PC-9 (cell line): ENCODE measurements at regions not wholly inside any gene's neighbourhood (a gene's known extent, or its start where the extent isn't known, plus 50 kb on each side); places are given as distances from the start of the nearest gene placed in this dataset.
A peak's percentile ranks its signal among the peaks of the same experiment; 100 is the strongest.

Source experiments
- BruUV-seq: library from RNA; stranded (reverse); fragments of 400-500 nt; replicated peaks from 2 replicates; lab custom pipeline; 2021; lab: Mats Ljungman, UMichigan
- CTCF ChIA-PET: fragments of 300-600 bp; sonication (Branson Sonifier 250); formaldehyde crosslinking; loops from one replicate; lab custom pipeline; 2022; ENCODE audit warnings: antibody characterized with exemption; lab: Charles Lee
- POLR2A ChIA-PET: fragments of 300-600 bp; sonication (Branson Sonifier 250); formaldehyde crosslinking; loops from one replicate; lab custom pipeline; 2022; ENCODE audit warnings: antibody characterized with exemption; ENCODE audit not compliant: unreplicated experiment; lab: Charles Lee
- DNase-seq, 2 experiments: peaks; one replicate each; pipeline versions ENCODE4 v3.0.0 to v3.0.0-alpha.2; 2015 to 2022; ENCODE audit warnings: mixed read lengths in 1 of 2
- H2AFZ ChIP-seq: fragments of 200-600 bp; sonication (generic); 2 replicates; pipeline ENCODE4 v1.8.1; 2017; ENCODE audit warnings: antibody characterized with exemption
- H3F3A ChIP-seq: fragments of 200-600 bp; sonication (generic); 2 replicates; pipeline ENCODE4 v1.8.1; 2017; ENCODE audit warnings: antibody characterized with exemption, mild to moderate bottlenecking, low read depth; ENCODE audit not compliant: insufficient read depth
- H3K27ac ChIP-seq: fragments of 200-600 bp; sonication (generic); 2 replicates; pipeline ENCODE4 v1.6.1; 2016; ENCODE audit warnings: mixed run types
- H3K27me3 ChIP-seq: fragments of 200-600 bp; sonication (generic); 2 replicates; pipeline ENCODE4 v1.6.1; 2016; ENCODE audit warnings: low read depth, mixed run types; ENCODE audit not compliant: insufficient read depth
- H3K36me3 ChIP-seq: fragments of 200-600 bp; sonication (generic); 2 replicates; pipeline ENCODE4 v1.6.1; 2016; ENCODE audit warnings: low read depth, mixed run types
- H3K4me1 ChIP-seq: fragments of 200-600 bp; sonication (generic); replicated peaks from 2 replicates; pipeline ENCODE4 v1.6.1; 2016; ENCODE audit warnings: mixed run types; ENCODE audit not compliant: insufficient read depth
- H3K4me2 ChIP-seq: fragments of 200-600 bp; sonication (generic); 2 replicates; pipeline ENCODE4 v1.6.1; 2017; ENCODE audit warnings: mixed run types
- H3K4me3 ChIP-seq: fragments of 200-600 bp; sonication (generic); 2 replicates; pipeline ENCODE4 v1.6.1; 2016; ENCODE audit warnings: mixed run types
- H3K79me2 ChIP-seq: fragments of 200-600 bp; sonication (generic); 2 replicates; pipeline ENCODE4 v1.6.1; 2017; ENCODE audit warnings: low read depth, mixed run types
- H3K9me2 ChIP-seq: fragments of 200-600 bp; sonication (generic); 2 replicates; pipeline ENCODE4 v1.8.1; 2017; ENCODE audit warnings: mild to moderate bottlenecking; ENCODE audit not compliant: insufficient read depth
- H3K9me3 ChIP-seq: fragments of 200-600 bp; sonication (generic); 2 replicates; pipeline ENCODE4 v1.8.1; 2016; ENCODE audit warnings: low read depth; ENCODE audit not compliant: insufficient read depth
- H4K20me1 ChIP-seq: fragments of 200-600 bp; sonication (generic); 2 replicates; pipeline ENCODE4 v1.8.1; 2017; ENCODE audit not compliant: insufficient read depth
- CTCF ChIP-seq: fragments of 200-600 bp; sonication (generic); conservative IDR thresholded peaks from 2 replicates; pipeline ENCODE4 v1.6.1; 2017; ENCODE audit warnings: mixed run types, antibody characterized with exemption, mild to moderate bottlenecking, moderate library complexity
- EZH2 ChIP-seq: fragments of 200-600 bp; sonication (generic); IDR thresholded peaks from 2 replicates; pipeline ENCODE4 v1.8.0; 2017; ENCODE audit warnings: antibody characterized with exemption, low read depth
- intact Hi-C: fragments of 100-400 bp; cut with micrococcal nuclease; formaldehyde crosslinking; loops from one replicate; pipeline ENCODE4 v1.10.0; 2022; ENCODE audit not compliant: unreplicated experiment

GRCh38 chr16:17635183-17635582 lies 164.4 kb upstream of the XYLT1 start:
- Histone ChIP-seq H3K79me2 (no peaks in the 10 kb centered on the region), H3K27me3 (no peaks in the 10 kb centered on the region), H3K9me2 (no peaks in the 10 kb centered on the region), H3K4me1 (no peaks in the 10 kb centered on the region), H4K20me1 (no peaks in the 10 kb centered on the region), H3K9me3 (no peaks in the 10 kb centered on the region), H3F3A (no peaks in the 10 kb centered on the region), H3K36me3 (no peaks in the 10 kb centered on the region), H3K4me2 (no peak overlapping the region), H2AFZ (no peak overlapping the region), H3K27ac (no peak overlapping the region), H3K4me3 (no peak overlapping the region)
- DNase-seq, result no peak
- no peak for TF ChIP-seq EZH2
- no peak for TF ChIP-seq CTCF
- intact Hi-C loops, result no loop called here
- BruUV-seq, result no TSS peak
- ChIA-PET POLR2A (no interaction called here), CTCF (no interaction called here)

- H2AFZ ChIP-seq, result no peak overlapping the region
- H4K20me1 ChIP-seq, result no peaks in the 10 kb centered on the region
- H3K27ac ChIP-seq, result no peak overlapping the region
- H3K4me2 ChIP-seq, result no peak overlapping the region
- TF ChIP-seq CTCF (no peak), EZH2 (no peak)
- intact Hi-C loops, result no loop called here
- H3K4me1 ChIP-seq, result no peaks in the 10 kb centered on the region
- DNase-seq, result peak in 1 of 2 experiments; percentile 47
- no peaks in the 10 kb centered on the region for H3K36me3 ChIP-seq
- ChIA-PET POLR2A (interaction anchor here (0.6 kb wide), 1 partner anchor 38 kb away, joined by 6 read pairs; no protein-coding TSS in a partner anchor), CTCF (no interaction called here)
- no peaks in the 10 kb centered on the region for H3K9me2 ChIP-seq
- no TSS peak for BruUV-seq
- no peaks in the 10 kb centered on the region for H3F3A ChIP-seq
- no peaks in the 10 kb centered on the region for H3K27me3 ChIP-seq
- H3K4me3 ChIP-seq, result no peak overlapping the region
- no peaks in the 10 kb centered on the region for H3K9me3 ChIP-seq
- no peaks in the 10 kb centered on the region for H3K79me2 ChIP-seq
Measured at GRCh38 chr16:17633181-17633951, 162.6 kb upstream of the XYLT1 start.

- Histone ChIP-seq H3F3A (no peaks in the 10 kb centered on the region), H3K27me3 (no peaks in the 10 kb centered on the region), H4K20me1 (no peaks in the 10 kb centered on the region), H3K9me2 (no peaks in the 10 kb centered on the region), H3K79me2 (no peaks in the 10 kb centered on the region), H3K9me3 (no peaks in the 10 kb centered on the region), H3K36me3 (no peaks in the 10 kb centered on the region), H3K4me2 (no peak overlapping the region), H2AFZ (no peak overlapping the region), H3K4me3 (no peak overlapping the region), H3K27ac (no peak overlapping the region), H3K4me1 (no peaks in the 10 kb centered on the region)
- no peak for TF ChIP-seq CTCF
- no peak for TF ChIP-seq EZH2
- intact Hi-C loops, result no loop called here
- no TSS peak for BruUV-seq
- POLR2A ChIA-PET, result interaction anchor here (0.6 kb wide), 1 partner anchor 38 kb away, joined by 6 read pairs; no protein-coding TSS in a partner anchor
- CTCF ChIA-PET, result no interaction called here
- no peak for DNase-seq
Measured at GRCh38 chr16:17632667-17633066, 161.9 kb upstream of the XYLT1 start.
